OCI-LY3 (cell line): ENCODE measurements at regions not wholly inside any gene's neighbourhood (a gene's known extent, or its start where the extent isn't known, plus 50 kb on each side); places are given as distances from the start of the nearest gene placed in this dataset.
A peak's percentile ranks its signal among the peaks of the same experiment; 100 is the strongest.

Experiments
- H2AFZ ChIP-seq: fragments of 200-600, 300-600 bp; shearing (Covaris generic); 2 replicates; pipeline ENCODE4 v1.6.0; 2014; ENCODE audit warnings: antibody characterized with exemption, low read depth, low read length
- H3K27ac ChIP-seq: fragments of 200-600, 300-600 bp; sonication (generic); 2 replicates; pipeline ENCODE4 v1.5.1; 2014; ENCODE audit warnings: mild to moderate bottlenecking, low read length, moderate library complexity, mixed read lengths
- H3K27me3 ChIP-seq: fragments of 200-600, 300-600 bp; sonication (generic); 2 replicates; pipeline ENCODE4 v1.6.1; 2014; ENCODE audit warnings: low read depth, low read length, mixed read lengths
- H3K36me3 ChIP-seq: fragments of 200-600, 300-600 bp; sonication (generic); replicated peaks from 2 replicates; pipeline ENCODE3; 2014; ENCODE audit warnings: low read depth, low read length, mixed read lengths
- H3K4me1 ChIP-seq: fragments of 300-600, 200-600 bp; sonication (generic); 2 replicates; pipeline ENCODE4 v1.6.1; 2014; ENCODE audit warnings: low read length, mixed read lengths
- H3K4me2 ChIP-seq: fragments of 200-600, 300-600 bp; sonication (generic); 2 replicates; pipeline ENCODE4 v1.6.1; 2014; ENCODE audit warnings: low read length, mixed read lengths
- H3K4me3 ChIP-seq: fragments of 300-600, 200-600 bp; sonication (generic); 2 replicates; pipeline ENCODE4 v1.5.1; 2014; ENCODE audit warnings: antibody characterized with exemption, mild to moderate bottlenecking, low read length, moderate library complexity
- H3K79me2 ChIP-seq: fragments of 300-600, 200-600 bp; shearing (Covaris generic); 2 replicates; pipeline ENCODE4 v1.6.1; 2014; ENCODE audit warnings: mild to moderate bottlenecking, low read length, mixed read lengths
- H3K9ac ChIP-seq: fragments of 300-600, 200-600 bp; shearing (Covaris generic); 2 replicates; pipeline ENCODE4 v1.6.0; 2014; ENCODE audit warnings: mild to moderate bottlenecking, low read length, moderate library complexity
- H3K9me3 ChIP-seq: fragments of 200-600, 300-600 bp; shearing (Covaris generic); 2 replicates; pipeline ENCODE4 v1.6.1; 2014; ENCODE audit warnings: low read length, mixed read lengths; ENCODE audit not compliant: insufficient read depth
- H4K20me1 ChIP-seq: fragments of 200-600, 300-600 bp; sonication (generic); 2 replicates; pipeline ENCODE4 v1.6.1; 2016; ENCODE audit warnings: low read length, mixed read lengths; ENCODE audit not compliant: insufficient read depth
- EZH2phosphoT487 ChIP-seq: fragments of 200-600 bp; shearing (Covaris generic); IDR thresholded peaks from 2 replicates; pipeline ENCODE4 v1.6.1; 2018; ENCODE audit warnings: antibody characterized with exemption, mixed run types, low read depth
- TF ChIP-seq, protein P1 (sequence below): fragments of 200-600, 300-600 bp; sonication (generic); IDR thresholded peaks from 2 replicates; pipeline ENCODE4 v1.5.1; 2014; ENCODE audit warnings: antibody characterized with exemption, low read length, low read depth

DNA sequence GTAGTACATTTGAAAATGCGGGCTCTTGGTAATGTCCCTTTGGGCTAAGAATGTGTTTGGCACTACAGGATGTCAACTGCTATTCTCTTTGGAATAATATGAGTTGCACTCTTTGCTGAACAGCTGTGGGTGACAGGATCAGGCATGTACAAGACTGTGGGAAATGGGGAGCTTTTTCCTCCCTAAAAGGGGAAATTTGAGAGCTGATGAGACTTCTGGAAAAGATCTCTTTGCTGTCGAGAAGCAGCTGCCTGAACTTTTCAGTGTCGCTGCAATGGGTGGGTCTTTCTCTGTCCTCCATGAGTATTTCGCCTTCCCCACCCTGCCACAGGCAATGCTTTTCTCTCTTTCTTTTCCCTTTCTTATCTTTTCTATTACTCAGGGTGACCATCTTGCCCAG lies 762.2 kb upstream of the GCFC2 start:
- H3K79me2 ChIP-seq: no peaks in the 10 kb centered on the region
- TF ChIP-seq EZH2phosphoT487: no peak
- TF ChIP-seq, protein P1, sequence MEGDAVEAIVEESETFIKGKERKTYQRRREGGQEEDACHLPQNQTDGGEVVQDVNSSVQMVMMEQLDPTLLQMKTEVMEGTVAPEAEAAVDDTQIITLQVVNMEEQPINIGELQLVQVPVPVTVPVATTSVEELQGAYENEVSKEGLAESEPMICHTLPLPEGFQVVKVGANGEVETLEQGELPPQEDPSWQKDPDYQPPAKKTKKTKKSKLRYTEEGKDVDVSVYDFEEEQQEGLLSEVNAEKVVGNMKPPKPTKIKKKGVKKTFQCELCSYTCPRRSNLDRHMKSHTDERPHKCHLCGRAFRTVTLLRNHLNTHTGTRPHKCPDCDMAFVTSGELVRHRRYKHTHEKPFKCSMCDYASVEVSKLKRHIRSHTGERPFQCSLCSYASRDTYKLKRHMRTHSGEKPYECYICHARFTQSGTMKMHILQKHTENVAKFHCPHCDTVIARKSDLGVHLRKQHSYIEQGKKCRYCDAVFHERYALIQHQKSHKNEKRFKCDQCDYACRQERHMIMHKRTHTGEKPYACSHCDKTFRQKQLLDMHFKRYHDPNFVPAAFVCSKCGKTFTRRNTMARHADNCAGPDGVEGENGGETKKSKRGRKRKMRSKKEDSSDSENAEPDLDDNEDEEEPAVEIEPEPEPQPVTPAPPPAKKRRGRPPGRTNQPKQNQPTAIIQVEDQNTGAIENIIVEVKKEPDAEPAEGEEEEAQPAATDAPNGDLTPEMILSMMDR: no peak
- H3K9ac ChIP-seq: no peak overlapping the region
- H3K4me3 ChIP-seq: no peak overlapping the region
- no peaks in the 10 kb centered on the region for H3K36me3 ChIP-seq
- no peaks in the 10 kb centered on the region for H3K4me1 ChIP-seq
- H4K20me1 ChIP-seq: no peaks in the 10 kb centered on the region
- no peaks in the 10 kb centered on the region for H3K27me3 ChIP-seq
- H3K27ac ChIP-seq: no peak overlapping the region
- no peak overlapping the region for H3K4me2 ChIP-seq
- H2AFZ ChIP-seq: no peak overlapping the region
- no peaks in the 10 kb centered on the region for H3K9me3 ChIP-seq

DNA sequence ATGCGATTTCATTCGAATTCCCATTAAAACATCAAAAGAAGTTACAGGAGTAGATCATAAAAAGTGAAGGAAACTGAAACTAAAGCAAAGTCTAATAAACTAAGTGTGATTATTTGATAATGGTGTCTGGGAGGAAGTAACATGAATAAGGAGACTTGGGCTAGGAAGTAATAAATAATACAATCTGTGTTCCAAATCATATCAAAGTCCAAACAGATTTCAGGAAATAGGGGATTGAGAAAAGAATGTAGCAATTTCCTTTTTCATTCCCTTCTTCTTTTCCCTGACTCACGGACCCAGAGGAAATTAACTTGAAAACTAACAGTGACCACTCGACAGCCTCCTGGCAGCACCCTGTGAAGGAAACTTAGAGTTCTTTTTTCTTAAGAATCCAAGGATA lies 758.4 kb upstream of the GCFC2 start:
- Histone ChIP-seq H3K27me3 (no peaks in the 10 kb centered on the region), H3K27ac (no peak overlapping the region), H3K9me3 (no peaks in the 10 kb centered on the region), H3K4me3 (no peak overlapping the region), H4K20me1 (no peaks in the 10 kb centered on the region), H3K4me1 (no peaks in the 10 kb centered on the region), H3K36me3 (no peaks in the 10 kb centered on the region), H3K79me2 (no peaks in the 10 kb centered on the region), H2AFZ (no peak overlapping the region), H3K9ac (no peak overlapping the region), H3K4me2 (no peak overlapping the region)
- TF ChIP-seq EZH2phosphoT487: no peak
- TF ChIP-seq, protein P1: no peak

DNA sequence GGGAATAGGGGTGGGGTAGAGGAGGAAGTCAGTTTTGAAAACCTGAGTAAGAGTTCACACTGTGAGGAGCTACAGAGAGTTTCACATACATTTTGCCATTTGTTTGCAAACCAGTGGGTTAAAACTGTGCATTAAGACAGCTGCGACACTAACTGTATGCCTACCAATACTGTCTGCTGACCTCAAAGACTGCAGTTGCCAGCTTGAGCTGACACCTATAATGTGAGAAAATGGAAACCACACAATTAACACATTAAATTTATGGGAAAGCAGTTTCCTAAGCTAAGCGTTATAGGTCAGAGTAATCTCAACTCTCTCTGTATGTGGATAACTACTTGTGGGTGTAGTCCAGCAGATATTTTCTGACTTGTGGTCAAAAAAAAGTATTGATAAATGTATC lies 756.6 kb upstream of the GCFC2 start:
- no peak overlapping the region for H3K27ac ChIP-seq
- H3K4me1 ChIP-seq: no peaks in the 10 kb centered on the region
- TF ChIP-seq EZH2phosphoT487: no peak
- TF ChIP-seq, protein P1: no peak
- H3K79me2 ChIP-seq: no peaks in the 10 kb centered on the region
- no peak overlapping the region for H2AFZ ChIP-seq
- no peak overlapping the region for H3K4me2 ChIP-seq
- no peaks in the 10 kb centered on the region for H4K20me1 ChIP-seq
- H3K9me3 ChIP-seq: no peaks in the 10 kb centered on the region
- no peak overlapping the region for H3K9ac ChIP-seq
- no peaks in the 10 kb centered on the region for H3K27me3 ChIP-seq
- no peak overlapping the region for H3K4me3 ChIP-seq
- H3K36me3 ChIP-seq: no peaks in the 10 kb centered on the region

DNA sequence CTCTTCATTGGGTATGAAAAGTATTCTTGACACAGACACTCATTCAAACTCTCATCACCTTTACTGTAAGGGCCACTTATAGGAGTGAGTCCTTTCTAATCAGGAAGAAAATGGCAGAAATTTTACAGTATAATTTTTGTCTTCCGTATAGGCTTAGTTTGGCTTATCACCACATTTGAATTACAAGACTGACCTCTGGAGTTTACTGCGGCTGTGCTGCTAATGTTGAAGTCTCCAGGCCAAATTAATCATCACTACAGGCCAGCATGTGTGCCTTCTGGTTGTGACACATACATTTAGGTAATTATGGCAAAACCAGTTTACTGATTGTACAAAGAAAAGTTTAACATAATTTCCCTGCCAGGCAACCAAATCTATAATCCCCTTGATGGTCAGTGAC lies 753.6 kb upstream of the GCFC2 start:
- Histone ChIP-seq H3K9me3 (no peaks in the 10 kb centered on the region), H3K9ac (no peak overlapping the region), H3K36me3 (no peaks in the 10 kb centered on the region), H3K27ac (no peak overlapping the region), H3K27me3 (no peaks in the 10 kb centered on the region), H2AFZ (no peak overlapping the region), H3K4me3 (no peak overlapping the region), H3K4me2 (no peak overlapping the region), H3K79me2 (no peaks in the 10 kb centered on the region), H4K20me1 (no peaks in the 10 kb centered on the region), H3K4me1 (no peaks in the 10 kb centered on the region)
- TF ChIP-seq, protein P1: peak; percentile 21; the same call in 1 of the 2 replicates
- no peak for TF ChIP-seq EZH2phosphoT487
